Fibroblast of skin of right quadriceps (primary cell): ENCODE measurements at regions not wholly inside any gene's neighbourhood (a gene's known extent, or its start where the extent isn't known, plus 50 kb on each side); places are given as distances from the start of the nearest gene placed in this dataset.

ENCODE experiments used
- DNase-seq: peaks from one replicate; pipeline ENCODE4 v3.0.0-alpha.2; 2013

DNA sequence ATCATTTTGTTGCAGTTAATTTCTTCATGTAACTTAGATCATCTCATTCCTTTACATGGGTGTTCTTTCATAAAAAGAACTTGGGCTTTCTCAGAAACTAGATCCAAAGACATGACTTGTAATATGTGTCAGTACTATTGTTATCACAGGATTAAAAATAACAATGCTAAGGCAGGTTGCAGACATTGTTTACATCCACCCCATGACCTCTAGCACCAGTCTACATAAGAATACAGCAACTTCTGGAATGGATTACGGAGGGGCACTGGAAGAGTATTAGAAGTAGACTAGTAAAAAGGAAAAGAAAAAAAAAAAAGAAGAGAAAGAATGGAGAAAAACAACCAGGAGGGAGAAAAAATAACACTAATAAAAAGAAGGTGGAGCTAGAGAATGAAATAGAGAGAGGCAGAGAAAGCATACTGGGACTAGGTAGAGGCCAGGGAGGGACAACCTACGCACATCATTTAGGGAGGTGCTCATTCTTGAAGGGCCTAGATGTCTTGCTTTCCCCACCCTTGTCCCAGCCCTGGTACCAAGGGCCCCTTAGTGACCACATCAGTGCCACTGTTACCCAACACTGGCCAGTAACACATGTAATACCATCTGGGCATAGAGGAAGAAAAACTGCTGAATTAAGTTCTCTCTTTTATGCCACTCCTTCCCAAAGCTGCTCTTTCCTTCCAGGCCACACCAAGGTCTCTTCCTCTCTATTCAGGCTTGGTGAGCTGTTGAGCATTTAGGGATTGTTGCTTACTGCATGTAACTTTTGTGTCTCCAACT, 70.6 kb upstream of the KLF7 start:
- no peak for DNase-seq

DNA sequence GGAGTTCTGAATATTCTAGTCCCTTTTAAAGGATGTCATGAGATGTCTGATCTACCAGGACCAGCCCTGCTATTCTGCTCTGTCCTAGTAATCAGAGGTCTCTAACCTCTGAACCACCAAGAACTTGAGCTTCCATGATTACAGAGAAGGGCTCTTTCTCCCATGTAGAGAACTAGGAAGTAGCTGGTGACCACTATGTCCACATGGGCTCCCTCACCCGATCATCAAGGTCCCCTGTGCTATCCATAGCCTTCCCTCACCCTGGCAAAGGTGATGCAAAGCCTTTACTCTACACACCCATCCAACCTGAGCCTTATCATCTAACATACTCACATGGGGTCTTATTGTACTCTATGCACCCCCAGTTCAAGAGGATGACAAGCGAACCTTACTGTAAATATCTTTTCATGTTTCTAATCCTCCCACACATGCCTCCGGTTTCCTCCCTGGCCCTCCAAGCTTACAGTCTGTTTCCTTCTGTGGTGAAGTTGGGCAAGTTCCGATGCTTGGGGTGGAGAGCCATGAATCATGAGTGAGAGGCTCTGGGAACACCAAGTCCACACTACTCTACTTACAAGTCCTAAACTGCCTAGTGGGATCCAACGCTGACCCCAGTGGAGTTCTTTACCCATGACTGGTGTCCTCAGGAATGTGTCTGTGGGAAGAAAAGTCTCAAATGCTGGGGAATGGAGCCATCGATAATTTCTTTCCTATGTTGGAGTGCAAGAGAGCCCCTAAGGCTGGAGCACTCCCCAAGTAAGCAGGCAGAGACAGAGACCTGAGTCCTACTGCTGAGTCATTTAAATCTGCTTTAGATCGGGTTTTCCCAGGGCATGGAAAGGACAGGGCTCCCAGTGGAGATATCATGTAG, 73.3 kb upstream of the KLF7 start:
- peak; percentile 100 for DNase-seq

DNA sequence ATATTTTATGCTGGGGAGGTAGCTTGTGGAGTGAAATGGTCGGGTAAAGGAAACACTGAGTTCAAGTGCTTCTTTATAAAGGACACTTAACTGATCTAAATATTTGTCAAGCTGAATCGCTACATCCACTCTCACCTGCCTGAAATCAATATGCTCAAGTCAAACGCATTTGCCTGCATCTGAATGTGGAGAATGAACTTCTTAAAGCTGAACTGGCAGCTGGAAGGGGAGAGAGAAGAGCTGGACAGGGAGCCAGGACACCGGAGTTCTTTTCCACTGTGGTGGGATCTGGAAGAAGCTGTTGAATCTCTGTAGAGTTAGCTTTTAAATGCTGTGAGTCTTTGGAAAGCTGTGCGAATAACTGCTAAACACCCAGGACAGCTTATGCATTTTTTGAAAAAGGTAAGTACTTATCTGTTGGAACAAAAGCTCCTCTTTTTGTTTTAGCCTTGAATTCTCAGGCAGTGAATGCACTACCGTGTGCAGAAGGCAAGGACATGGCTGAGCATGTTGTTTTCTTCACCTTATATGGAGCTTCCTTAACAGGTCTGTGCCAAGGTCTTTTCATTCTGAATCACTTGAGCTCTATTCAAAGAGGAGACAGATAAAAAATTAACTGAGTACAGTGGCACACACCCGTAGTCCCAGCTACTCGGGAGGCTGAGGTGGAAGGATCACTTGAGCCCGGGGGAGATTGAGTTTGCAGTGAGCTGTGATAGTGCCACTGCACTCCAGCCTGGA, 74.2 kb upstream of the KLF7 start:
- peak; percentile 74 for DNase-seq

DNA sequence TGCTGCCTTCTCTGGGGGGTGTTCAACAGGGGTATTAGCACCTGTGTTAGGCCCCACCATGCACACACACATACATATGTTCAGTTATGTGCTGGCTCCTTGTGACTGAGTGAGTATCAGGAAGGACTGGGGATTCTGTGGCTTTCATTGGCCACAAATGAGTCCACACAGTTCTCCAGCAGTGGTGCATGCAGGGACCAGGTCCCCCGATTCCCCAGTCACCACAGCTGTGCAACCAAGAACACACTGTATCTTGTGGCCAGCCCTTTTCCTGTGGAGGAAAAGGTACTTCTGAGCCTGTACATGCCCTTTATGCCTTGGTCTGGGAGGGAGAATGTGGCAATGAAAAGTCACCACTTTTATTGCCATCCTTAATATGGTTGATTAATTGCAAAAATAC, 74.9 kb upstream of the KLF7 start:
- no peak for DNase-seq

DNA sequence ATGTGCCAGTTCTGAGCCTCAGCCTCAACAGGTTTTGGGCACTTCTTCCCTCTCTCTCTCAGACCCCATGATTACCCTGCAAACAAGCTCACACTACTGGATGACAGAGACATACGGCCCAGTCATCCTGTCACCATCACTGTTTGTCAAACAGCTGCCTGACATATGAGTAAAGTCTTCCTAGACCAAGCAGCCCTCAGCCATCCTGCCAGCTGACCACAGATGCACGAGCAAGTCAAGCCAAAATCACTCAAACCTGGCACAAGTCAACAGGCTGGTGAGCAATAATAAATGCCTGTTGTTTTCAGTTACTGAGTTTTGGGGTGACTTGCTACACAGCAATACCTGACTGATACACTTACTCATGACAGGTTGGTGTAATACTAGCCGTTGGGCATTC, 75.5 kb upstream of the KLF7 start:
- DNase-seq, result no peak

DNA sequence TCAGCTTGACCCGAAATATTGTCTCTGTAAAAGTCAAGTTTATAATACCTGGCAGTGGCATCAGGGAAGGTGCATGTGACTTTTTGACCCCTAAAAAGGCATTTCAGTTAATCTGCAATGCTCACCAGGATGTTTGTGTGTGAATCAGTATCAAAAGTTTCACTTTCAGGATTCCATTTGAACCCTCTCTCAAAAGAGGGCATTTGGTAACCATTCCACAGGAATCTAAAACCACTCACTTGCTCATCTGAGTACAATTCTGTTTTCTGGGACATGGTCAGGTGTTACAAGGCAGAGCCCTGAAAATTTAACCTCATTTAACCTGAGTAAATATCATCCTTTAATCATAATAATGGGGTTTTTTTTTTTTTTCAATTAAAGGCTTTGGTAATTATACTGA, 77.9 kb upstream of the KLF7 start:
- no peak for DNase-seq

DNA sequence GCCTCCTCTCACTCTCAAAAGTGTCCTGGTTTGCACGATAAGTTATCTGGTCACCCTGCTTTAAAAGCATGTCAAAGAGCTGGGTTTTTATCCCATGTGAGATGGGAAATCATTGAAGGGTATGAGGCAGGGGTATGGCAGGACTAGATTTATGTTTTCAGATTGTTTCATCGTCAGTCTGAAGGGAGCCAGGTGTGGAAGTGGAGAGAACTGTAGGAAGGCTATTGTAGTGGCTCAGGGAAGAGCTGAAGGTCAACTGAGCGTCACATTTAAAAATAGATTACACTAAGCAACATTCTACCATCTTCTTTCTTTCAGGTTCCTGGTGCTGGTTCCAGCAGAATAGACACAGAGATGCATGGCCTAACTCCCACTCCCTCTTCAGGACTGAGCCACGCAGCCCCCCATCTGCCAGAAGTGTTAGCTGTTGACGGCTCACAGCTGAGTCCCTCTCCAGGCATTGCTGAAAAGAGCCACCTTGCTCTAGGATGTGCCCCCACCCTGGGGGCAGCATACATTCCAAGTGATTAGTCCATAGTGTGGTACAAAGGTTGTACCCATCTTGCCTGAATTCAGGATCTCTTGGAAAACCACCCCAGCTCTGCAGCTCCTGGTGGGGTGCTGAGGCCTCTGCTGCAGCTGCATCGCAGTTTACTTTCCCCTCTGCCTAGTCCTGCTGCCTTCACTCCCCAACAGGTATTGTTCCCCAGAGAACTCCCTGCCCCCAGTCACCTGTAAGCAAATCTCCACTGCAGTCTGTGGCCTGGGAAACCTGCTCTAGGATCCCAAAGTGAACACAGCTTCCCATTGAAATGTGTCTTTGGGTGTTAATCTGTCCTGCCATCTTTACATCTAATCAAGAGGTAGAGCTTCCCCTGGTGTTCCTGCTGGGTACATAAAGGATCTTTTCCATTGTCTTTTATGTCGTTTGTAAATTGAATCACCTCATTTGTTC, 79.5 kb upstream of the KLF7 start:
- no peak for DNase-seq

DNA sequence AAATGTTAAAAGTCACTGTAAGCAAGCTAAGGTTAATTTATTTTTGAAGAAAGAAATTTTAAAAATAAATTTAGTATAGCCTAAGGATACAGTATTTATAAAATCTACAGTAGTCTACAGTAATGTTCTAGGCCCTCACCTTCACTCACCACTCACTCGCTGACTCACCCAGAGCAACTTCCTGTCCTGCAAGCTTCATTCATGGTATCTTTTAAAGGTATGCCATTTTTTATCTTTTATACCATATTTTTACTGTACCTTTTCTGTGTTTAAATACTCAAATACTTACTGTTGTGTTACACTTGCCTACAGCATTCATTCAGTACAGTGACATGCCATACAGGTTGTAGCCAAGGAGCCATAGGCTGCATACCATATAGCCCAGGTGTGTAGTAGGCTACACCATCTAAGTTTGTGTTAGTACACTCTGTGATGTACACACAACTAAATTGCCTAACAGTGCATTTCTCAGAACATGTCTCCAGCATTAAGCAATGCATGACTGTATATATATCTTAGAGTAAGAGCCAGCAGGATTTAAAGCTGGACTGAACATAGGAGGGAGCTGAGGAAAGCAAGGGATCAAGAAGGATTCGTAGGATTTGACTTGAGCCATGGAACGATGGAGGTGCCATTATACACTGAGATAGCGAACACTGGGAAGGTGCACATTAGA, 83.1 kb upstream of the KLF7 start:
- no peak for DNase-seq

DNA sequence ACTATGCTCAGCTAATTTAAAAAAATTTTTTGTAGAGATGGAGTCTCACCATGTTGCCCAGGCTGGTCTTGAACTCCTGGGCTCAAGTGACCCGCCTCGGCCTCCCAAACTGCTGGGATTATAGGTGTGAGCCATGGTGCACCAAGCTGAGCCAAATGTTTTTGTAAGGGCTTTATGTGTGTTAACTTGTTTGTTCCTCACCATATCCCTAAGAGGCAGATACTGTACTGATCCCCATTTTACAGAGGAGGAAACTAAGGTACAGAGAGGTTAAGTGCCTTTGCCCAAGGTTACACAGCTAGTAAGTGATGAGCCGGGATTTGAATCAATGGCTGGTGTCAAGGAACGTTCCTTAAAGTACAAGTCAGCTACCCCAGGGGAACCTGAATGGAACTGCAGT, 85.3 kb upstream of the KLF7 start:
- DNase-seq, result no peak

DNA sequence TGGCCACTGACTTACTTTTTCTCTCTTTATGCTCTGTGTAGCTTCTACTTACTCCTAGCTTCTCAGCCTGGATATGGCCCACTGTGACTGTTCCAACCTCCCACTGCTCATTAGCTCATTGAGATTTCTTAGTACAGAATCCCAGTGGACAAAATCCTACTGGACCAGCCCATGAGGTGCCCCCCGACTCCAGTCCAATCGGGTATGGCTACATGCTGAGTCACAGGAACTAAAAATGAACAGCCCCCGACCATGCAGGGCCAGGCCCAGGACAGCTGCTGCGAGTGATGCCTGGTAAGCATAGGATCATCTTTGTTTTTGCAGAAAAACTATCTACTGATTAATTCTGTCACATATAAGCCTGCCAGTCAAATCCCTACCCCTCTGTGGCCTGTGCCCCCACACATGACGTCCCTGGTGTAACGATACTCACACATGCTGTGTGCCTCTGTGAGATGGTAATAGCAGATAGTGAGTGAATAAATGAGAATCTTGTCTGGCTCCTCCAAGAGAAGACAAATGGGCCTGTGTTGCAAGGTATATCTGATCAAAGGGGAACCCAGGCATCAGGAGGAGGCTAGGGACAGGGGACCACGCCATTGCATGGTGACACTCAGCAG, 85.9 kb upstream of the KLF7 start:
- DNase-seq, result peak; percentile 61

DNA sequence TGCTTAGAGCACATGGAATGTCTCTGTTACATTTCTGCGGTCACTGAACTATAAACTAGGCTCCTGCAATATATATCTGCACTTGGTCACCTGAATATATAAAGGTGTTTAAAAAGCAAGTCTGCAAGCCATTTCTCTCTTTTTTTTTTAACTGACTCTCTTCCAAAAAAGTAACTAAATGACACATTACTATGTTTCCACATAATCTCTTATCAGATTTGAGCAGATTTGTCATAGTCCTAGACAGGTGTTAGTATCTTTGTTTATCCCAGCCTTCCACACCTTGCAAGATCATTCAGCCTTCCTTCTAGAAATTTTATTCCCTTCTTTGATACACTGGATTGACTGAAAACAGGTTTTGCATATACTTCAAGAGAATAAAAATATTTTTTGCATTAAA, 86.7 kb upstream of the KLF7 start:
- no peak for DNase-seq

DNA sequence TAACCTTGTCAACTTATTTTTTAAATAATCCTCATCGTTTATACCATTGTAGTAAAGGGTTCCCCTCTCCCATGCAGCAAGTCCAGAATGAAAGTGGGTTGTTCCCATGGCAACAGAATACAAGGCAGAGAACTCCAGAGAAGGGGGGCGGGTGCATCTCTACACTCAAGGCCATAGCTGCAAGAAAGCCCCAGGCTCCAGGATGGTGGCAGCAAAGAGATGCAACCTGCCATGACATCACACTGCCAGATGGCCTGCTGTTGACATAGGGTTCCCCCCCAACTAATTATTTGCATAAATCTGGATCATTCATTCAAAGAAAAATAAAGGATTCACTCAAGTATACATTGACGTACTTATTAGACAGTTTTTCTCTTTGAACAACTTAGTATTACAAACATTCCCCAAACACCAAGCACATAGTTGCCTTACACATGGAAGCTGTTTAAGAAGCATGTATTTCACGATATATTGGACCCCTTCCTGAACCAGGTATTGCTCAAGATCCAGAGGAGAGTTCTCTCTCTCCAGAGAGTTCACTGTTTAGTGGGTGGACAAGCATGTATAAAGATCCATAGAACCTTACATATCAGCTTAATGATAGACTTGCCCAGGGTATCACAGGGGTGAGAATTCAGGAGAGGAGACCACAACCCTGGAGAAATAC, 87.4 kb upstream of the KLF7 start:
- peak; percentile 61 for DNase-seq

DNA sequence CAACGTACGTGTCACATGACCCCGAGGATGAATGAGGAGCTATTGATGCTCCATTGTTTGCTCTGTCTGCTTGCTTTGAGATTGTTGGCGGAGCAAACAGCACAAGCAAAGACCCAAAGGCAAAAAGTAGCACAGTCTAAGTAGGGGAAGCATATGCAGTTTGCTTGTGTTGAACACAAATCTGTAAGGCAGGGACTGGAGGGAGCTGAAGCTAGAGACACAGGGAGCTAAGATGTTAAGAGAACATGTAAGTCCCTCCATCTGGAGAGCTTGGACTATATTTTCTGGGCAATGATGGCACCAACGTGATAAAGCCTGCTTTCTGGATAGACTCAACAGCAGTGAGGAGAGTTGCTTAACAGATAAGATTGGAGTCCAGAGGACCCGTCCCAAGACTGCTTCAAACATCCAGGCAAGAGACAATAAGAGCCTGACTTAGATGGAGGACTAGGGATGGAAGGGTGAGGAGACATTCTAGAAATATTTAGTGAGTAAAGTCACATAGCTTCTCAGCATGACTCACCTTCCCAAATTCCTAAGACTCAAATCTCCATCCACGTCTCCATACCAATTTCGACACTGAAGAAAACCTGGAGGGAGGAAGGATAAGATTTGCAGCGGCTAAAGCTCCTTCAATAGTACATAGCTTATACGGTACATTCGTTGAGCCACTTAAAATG, 88.1 kb upstream of the KLF7 start:
- peak; percentile 99 for DNase-seq

DNA sequence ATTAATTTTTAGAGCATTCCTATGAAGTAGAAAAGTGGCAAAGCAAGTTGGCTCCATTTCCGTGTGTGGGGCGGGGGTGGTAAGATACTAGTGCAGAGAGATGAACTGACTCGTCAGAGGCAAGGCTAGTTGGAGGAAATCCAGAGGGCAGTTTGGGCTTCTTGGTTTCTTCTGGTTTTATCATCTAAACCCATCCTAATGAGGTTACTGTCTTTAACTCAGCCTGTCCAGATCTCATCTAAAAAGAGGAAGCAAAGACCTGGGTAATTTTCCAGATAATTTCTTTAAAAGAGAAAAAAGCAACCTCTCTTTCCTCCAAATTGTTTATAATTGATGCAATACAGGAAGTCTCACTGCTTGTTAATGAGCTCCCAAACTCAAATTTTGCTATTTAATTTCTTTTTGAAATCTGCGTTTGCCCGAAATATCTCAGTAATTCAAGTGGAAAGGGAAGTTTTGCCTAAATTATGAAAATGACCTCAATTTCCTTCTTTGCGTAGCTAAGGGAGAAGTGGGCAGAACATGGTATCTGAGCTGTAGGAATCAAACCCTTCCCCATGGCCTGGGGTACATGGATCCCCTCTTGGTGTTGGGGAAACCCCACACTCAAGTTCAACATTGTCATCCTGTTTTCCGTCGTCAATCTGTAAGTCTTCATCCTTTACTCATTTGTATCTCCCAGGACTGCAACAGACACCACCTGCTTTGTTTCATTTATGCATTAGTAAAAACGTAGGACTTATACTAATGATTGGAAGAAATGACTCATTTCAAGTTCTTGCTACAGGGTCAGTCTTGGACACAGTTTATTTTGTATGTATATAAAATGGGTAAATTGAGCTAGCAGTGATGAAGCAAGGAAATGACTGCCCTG, 89.1 kb upstream of the KLF7 start:
- peak; percentile 76 for DNase-seq

DNA sequence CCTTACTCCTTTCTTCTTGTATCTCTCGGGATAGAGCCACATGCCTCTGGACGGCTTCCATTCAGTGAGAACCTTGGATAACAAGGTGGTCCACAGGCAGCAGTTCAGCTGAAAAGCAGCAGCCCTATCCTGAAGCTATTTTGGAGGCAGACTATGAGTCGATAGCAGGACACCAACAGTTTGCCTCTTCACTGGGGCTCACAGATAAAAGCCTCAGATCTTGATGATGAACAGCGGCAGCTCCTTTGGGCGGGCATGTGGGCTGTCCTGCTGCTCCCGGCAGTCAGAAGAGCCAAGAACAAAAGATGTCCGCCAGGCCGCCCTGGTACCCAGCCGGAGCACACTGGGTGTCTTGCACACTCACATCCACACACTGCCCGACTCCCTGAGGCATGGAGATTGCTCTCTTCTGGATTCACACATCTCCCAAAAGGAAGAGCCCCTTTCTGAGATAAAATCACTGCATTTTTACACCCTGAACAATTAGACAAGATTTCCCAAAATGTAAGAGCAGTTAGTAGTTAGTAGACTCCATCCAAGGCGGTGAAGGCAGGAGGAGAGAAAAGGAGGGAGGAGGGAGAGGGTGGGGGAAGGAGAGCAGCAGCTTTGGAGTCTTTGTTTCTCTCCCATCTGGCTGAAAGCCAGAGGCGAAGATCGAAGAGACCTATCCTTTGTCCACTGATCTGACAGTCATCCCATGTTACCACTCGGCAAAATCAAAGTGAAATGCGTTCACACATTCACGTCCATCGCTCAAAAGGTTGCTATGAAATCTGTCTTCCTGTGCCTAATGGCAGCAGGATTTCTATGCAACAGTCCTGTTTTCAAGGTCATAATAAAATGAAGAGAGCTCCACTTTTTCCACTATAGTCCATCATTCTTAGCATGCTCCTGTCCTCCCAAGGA, 90.1 kb upstream of the KLF7 start:
- DNase-seq, result no peak

DNA sequence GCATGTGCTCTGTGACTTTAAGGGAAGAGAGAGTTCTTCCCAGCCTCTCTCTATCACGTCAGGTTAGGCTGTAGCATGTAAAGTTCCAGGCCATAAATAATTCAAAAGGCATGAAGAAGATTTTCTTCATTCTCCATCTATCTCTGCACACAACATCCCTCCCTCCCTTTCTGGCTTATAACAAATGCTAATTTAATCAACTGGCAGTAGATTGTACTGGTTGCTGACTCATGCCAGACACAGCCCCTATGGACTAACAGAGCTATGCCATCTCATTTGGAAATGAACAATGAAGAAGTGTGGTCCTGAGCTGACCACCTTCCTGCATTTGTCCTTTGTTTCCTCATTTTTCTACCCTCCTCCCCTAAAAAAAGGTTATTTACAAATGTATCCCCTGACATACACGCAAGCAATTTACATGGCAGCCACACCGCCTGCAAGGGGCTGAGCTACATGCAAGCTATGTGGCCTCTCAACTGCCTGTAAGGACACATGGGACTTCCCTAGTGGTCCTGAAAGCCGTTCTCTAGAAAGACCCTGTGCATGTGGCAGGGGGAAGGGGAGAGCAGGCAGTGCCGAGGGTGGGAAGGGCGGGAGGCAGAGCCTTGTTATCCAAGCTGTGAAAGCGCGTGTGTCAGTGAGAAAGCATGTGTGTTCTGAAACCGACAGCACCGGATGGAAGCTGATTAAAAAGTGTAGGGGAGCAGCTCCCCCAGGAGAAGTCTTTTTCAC, 90.9 kb upstream of the KLF7 start:
- DNase-seq, result peak; percentile 83
